Posterior vena cava (tissue), 2 donors: ENCODE measurements at regions not wholly inside any gene's neighbourhood (a gene's known extent, or its start where the extent isn't known, plus 50 kb on each side); places are given as distances from the start of the nearest gene placed in this dataset.

Experiments used
- DNase-seq: peaks from one replicate; pipeline ENCODE4 v3.0.0-alpha.2; 2020; ENCODE audit warnings: low spot score
- intact Hi-C, 2 donors: fragments of 100-400 bp; cut with DNase I; formaldehyde crosslinking; loops; one replicate each; pipeline versions ENCODE4 v1.14.1 to v1.14.2; 2022 to 2023
- donor health status: DM: yes; HTN: yes; CAD: no.
- donor health status: DM: yes; HTN: yes; CAD: no.

DNA sequence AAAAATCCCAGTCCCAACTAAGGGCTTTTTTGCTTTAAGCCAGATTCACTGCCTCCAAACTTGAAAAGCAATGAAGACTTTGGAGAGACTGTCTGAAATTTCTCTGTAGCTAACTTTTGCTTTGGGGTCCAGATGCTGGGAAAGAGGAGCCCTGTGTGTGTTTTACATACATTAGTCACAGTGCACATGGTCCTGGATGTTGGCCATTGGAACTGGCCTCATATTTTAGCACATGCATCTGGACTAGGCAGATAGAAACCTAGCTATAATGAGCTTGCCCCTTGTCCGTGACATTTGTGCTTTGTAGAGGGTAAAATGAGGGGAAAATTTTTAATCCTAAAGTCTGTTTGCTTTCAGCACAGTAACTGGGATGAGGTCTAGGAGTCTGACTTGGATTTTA, 421.7 kb downstream of the CDK5RAP2 start:
- intact Hi-C loops, result no loop called here
- DNase-seq, result no peak

DNA sequence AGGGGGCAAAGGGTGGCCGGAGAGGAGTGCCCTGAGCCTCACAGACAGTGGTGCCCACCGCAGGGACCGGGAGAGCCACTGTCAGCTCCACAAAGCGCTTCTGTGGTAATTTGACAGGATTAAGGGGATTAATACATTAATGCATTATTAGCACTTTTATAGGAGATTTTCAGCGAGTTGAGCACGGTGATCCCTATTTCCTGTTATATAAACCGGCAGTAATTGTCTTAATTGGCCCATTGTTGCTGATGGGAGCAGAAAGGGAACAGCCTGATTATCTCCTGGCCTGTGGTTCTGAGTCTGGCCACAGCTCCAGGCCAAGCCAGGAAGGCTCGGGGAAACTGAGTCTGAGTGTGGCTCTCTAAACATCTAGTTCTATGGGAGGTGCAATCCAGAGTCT, 423.6 kb downstream of the CDK5RAP2 start:
- intact Hi-C loops, result no loop called here
- DNase-seq, result no peak

DNA sequence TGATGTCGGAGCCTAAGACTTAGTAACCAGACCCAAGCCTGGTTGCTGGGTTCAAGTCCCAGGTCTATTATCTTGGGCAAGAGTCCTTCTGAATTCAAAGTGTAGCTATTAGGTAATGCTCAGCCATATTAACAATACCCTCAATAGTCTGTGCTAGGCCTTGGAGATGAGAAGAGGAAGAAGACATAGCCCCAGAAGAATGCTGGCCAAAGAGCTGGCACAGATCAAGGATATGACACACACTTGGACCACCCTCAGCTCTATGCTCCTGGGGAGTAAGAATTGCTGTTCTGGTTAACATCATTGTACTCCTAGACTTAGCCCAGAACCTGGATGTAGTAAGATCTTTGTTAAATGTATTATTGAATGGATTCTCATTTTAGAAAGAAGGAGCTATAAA, 426.7 kb downstream of the CDK5RAP2 start:
- DNase-seq, result no peak
- intact Hi-C loops, result no loop called here

DNA sequence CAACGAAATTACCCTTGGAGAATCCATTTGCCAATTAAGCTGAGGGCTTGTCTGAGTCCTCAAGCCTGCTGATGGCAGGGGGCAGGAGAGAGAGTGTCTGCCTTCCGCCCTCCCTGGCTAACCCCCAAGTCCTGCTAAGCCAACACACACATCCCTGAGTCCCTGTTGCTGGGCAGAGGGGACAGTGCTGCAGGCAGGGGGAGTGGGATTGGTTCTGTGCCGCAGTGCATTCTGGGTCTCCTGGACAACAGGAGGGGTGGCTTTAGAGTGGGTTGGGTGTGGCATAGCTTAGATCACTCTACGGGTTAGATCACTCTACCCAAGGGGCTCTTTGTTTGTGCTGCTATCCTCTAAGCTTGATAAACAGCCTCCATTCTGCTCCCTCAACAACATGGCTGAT, 427.7 kb downstream of the CDK5RAP2 start:
- intact Hi-C loops, result no loop called here
- DNase-seq, result no peak

DNA sequence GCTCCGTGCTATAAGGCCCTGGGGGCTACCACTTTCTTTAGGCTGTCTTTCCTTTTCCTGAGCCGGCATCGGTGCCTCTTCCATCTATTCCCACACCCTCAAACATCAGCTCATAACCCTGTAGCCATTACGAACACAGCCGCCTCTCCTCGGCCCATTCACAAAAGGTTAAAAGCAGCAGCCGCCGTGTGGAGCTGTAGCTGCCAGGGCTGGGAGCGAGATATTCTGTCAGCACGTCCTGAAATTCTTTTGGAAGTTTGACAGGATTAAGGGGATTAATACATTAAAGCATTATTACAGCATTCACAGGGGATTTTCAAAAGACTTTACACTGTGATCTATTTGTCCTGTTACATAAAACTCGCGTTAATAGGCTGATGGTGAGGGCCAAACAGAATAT, 428.2 kb downstream of the CDK5RAP2 start:
- DNase-seq, result no peak
- intact Hi-C loops, result no loop called here

DNA sequence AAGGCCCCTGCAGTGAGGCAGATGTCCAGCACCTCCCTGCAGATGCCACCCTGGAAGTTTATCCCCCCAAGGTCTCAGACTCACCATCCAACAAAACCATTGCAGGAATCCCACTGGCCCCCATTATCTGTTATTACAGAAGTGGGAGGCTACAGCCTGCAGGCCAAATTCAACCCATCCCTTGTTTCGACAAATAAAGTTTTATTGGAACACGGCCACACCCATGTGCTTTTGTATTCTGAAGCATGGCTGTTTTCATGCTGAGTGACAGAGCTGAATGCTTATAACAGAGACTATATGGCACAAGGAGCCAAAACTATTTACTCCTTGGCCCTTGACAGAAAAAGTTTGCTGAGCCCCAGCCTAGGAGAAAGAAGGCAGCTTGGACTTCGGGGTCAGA, 428.8 kb downstream of the CDK5RAP2 start:
- intact Hi-C loops, result no loop called here
- DNase-seq, result no peak

DNA sequence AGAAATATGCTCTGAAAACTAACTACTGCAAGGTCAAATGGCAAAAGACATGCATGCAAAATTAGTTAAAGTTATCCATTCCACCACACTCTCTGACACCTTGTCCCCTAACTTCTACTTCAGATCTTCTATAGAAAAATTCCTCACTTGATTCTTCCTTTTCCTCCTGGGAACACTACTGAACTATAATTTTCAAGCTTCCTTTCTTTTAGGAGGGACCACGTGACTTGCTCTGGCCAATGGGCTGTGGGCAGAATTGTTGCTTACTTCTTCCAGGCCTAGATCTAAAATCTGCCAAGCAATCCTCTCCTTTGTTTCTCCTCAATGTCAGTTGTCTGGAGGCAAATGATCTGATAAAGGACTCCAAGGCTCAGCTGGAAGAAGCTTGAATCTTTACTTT, 441.0 kb downstream of the CDK5RAP2 start:
- DNase-seq, result no peak
- intact Hi-C loops, result no loop called here

DNA sequence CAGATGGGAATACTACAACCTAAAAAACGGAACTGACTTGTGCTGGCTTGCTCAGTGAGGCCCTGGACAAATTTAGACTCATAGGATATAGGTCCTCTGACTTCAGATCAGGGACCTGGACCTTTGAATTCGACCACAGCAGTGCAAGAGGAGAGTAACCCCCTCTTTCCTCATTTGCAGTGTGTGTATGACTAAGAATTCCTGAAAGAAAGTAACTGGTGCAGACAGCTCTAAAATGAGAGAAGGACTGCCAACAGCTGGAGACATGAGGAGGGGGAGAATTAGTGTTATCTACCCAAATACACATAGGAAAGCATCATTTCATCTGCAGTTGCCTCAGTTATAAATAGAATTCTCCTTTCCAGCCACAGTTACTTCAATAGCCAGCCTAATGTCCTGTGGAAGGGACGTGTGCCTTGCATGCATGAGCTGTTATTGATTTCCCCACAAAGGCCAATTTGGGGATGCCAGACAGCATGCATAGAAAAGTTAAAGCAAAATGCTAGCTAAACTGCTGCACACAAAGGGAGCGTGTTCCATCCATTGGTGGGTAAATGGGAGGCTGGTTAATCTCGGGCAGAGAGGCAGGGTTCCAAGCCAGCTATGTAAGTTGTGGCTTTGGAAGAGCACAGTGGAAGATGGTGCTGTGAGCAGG, 442.7 kb downstream of the CDK5RAP2 start:
- DNase-seq, result no peak
- intact Hi-C loops, result no loop called here

DNA sequence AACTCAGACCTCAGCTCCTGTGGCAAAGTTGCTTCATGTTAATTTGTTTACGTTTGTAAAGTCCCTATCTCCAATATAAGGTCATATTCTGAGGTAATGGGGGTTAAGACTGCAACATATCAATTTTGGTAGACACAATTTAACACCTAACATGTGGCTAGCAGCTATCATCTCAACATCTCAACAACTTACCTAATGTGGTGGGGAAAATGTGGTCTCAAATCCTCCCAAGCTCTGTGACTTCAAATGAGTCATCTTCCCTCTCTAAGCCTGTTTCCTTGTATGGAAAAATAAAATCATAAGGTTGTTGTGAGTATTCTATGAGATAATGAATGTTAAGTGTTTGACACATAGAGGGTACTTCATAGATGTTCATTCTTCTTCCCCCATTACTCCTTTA, 443.3 kb downstream of the CDK5RAP2 start:
- no peak for DNase-seq
- intact Hi-C loops, result no loop called here

DNA sequence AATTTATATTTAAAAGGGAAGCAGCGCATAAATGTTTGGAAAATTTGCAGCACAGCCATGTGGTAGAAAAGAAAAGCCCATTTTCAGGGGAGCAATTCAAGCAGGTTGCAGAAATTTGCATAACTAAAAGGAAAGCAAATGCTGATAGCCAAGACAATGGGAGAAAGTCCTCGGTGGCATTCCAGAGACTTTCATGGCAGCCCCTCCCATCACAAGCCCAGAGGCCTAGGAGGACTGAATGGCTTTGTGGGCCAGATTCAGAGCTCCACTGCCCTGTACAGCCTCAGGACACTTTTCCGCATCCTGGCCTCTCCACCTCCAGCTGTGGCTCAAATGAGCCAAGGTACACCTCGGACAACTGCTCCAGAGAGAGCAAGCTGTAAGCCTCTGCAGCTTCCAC, 462.9 kb downstream of the CDK5RAP2 start:
- intact Hi-C loops, result no loop called here
- no peak for DNase-seq

DNA sequence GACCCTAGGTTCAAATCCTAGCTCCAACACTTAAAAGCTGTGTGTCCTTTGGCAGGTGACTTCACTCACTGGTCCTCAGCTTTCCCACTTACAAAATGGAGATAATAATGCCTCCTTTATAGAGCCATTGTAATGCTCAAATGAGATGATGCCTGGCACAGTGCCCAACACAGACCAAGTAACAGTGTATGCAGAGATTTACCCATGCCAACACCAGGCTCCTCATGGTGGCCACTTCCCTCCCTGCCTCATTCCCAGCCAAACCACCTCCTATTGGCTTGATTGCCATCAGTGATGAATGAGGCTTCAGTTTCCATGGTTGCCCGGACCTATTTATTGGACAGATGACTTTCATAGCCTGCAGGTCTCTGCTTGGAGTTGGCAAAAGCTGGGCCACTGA, 469.4 kb downstream of the CDK5RAP2 start:
- no peak for DNase-seq
- intact Hi-C loops, result no loop called here

DNA sequence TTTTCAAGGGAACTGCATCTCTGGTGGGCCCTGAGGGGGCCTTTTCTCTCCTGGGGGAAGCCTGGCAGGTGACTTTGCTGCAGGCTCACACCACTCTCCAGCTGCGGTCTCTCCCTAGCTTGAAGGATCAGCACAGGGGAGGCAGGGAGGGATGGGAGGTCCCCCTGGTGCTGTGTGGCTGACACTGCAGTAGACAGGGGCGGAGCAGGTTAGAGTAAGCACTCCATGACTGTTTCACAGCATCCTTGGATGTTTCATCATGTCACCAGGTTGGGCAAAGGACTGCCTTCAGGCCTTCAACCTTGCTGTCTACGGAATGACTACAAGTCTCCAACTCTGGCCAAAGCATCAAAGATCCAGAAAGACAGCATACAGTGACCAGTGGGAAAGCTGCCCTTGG, 470.7 kb downstream of the CDK5RAP2 start:
- no peak for DNase-seq
- intact Hi-C loops, result no loop called here

DNA sequence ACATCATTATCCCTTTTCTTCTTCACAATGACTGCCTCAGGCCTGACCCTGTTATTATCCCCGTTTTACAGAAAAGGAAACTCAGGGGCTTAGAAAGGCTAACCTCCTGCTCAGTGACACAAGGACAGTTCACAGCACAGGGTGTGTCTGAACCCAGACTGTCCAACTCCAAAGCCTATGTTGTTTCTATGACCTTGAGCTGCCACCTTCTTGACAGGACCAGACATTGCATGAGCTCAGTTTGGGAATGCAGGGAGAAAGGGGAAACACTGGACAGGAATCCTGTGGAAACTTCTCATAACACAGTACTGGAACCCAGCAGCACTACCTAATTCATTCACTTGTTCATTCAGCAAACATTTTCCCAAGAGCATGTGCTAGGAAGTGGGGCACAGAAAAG, 472.8 kb downstream of the CDK5RAP2 start:
- DNase-seq, result no peak
- intact Hi-C loops, result no loop called here

DNA sequence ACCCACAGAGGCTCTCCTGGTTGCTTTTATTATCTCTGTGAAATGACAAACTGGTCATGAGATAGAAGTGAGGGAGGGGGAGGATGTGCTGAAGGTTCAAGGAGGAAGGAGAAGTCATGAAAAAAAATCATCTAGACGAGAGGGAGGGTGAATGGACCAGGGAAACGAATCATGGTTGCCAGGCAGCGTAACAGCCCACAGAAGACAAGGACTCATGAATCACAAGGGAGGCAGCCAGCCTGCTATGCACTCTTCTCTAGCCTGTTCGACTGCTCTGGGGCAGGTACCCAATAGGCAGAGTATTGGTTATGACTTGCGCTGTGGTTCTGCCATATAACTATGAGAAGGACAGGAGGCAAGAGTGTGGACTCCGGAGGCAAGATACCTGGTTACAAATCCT, 475.2 kb downstream of the CDK5RAP2 start:
- intact Hi-C loops, result no loop called here
- no peak for DNase-seq

DNA sequence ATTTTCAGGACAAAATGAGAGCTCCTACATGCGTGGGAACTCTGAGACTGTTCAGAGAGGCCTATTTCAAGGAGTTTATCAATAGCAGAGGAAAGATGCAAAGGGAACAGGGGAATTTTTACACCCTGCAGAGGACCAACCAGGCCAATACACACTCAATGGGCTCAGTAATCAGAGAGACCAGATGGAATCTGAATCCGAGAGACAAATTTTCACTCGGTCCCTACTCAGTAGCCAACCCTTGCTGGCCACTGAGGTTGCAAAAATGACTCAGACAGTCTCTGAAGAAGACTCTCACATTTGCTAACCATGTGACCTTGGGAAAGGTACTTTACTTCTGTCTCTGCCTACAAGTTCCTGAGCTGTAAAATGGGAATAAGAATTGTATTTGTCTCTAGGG, 479.4 kb downstream of the CDK5RAP2 start:
- intact Hi-C loops, result no loop called here
- DNase-seq, result no peak

DNA sequence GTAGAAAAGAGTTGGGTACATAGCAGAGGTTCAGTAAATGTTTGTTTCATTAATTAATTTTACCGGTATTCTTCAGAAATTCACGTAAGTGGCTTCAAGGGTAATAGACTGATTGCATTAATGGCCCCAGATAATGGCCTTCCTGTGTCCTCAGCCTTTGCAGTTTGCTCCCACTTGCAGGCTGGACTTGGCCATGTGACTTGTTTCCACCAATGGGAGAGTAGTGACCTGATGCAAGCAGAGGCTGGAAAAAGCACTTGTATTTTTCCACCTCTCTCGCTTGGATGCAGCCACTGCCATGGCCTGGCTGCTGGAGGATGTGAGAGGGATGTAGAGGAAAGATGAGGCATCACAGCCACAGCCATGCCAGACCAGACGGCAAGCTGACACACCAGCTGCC, 480.9 kb downstream of the CDK5RAP2 start:
- intact Hi-C loops, result loop anchor here in 1 of 2 donors (5.0 kb wide), 1 partner anchor 1372 kb away; no protein-coding TSS in a partner anchor
- no peak for DNase-seq

DNA sequence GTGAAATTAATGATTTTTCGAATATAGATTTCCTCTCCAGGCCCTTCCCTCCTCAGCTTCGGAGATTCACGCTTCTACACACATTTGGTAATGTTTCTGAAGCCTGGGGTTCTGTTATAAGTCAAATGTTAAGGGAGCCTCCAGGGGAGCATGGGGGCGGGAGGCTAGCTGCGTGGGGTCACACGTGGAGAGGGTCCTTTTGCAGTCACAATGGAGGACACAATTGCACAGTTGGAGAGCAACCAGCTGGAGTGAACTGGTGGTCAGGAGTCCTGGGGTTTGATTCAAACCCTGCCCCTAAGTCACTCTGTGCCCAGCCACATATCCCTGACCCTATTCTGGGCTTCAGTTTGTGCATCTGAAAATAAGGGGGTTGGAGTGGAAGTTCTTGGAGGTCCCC, 481.4 kb downstream of the CDK5RAP2 start:
- no peak for DNase-seq
- intact Hi-C loops, result loop anchor here in 1 of 2 donors (5.0 kb wide), 1 partner anchor 1371 kb away; no protein-coding TSS in a partner anchor

DNA sequence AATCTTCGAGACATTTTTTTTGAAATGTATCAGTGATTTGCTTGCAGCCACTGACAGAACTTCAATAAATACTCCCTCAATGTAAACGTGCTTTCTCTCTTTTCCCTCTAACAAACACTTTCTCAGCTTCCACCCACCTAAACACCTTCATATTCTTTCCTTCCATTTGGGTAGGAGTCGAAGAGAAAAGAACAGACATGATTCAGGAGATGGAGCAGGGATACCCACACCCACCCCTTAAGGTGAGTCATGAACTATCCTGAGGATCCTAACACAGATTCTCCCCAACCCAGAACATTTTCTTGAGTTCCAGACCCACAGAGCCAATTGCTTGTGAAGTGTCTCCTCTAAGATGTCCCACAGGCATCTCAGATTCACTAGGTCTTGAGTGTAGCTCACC, 488.8 kb downstream of the CDK5RAP2 start:
- intact Hi-C loops, result no loop called here
- no peak for DNase-seq

DNA sequence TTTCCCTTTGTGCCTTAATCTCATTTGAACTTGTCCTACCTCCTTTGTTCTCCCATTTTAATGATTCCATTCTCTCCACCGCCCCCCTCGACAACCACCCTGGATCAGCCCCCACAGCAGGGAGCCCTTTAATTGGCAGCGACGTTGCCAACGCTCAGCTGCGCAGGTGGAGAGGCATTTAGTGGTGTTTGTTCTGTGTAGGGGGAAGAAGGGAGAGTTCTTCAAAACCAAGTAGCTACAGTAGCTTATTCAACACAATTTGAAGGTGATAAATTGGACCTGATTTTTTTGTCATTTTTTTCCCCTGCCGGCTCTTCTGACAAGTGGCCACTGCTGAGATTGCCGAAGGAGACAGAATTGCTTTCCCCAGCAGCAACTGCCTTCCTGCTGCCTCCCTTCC, 499.1 kb downstream of the CDK5RAP2 start:
- intact Hi-C loops, result no loop called here
- DNase-seq, result no peak

DNA sequence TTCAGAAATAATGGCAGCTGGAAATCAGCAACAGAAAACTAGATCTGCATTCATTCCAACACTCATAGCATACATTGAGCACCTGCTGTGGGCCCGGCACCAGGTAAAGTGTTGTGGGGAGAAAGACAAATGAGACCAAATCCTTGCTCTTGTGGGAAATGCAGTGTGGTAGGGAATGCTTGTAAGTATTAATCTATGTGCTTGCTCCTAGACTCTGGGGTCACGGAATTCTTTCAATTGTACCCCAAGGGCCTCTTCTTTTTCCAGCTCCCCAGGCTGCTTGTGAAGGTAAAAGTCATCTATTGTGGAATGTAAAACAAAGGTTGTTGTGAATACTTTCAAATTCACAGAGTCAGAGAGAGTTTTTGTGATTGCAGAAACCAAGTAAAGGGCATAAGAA, 501.9 kb downstream of the CDK5RAP2 start:
- intact Hi-C loops, result no loop called here
- DNase-seq, result no peak

DNA sequence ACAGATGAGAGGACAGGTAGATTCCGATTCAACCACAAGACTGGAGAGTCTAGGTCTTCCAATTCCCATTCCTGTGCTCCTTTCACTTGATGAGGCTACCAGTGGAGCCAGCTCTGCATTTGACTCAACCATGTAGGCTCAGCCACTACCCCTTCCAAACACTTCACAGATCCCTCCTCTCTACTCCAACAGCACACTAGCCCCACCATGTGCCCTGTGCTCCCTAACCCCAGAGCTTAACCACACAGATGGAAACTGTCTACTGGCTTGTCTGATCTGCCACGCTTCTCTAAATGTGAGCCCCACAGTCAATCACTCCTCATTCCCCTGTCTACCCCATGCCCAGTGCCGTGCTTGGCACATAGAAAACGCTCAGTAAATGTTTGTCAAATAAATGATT, 508.2 kb downstream of the CDK5RAP2 start:
- no peak for DNase-seq
- intact Hi-C loops, result no loop called here

DNA sequence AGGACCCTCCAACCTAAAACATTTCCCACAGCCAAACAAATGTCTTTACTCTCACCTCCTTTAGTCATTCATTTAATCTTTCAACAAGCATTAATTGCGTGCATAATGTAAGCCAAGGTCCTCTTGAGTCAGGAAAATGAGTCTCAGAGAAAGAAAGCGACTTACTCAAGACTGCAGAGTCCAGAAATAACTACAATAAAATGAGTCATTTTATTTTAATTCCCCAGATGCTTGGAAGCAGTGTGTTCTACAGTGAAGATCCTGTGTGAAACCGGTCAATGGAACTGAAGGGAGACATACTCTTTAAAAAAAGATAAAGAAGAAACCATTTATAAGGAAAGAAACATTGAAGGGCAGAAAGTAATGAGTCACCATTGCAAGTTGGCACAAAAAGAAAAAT, 513.7 kb downstream of the CDK5RAP2 start:
- DNase-seq, result no peak
- intact Hi-C loops, result no loop called here
